HG02588 (cell line): ENCODE measurements at regions not wholly inside any gene's neighbourhood (a gene's known extent, or its start where the extent isn't known, plus 50 kb on each side); places are given as distances from the start of the nearest gene placed in this dataset.

Experiments
- ATAC-seq: cut with Tn5 transposase; IDR thresholded peaks from one replicate; pipeline ENCODE4 v1.9.1; 2021; ENCODE audit warnings: mild to moderate bottlenecking, moderate library complexity; ENCODE audit not compliant: unreplicated experiment

GRCh38 chr3:55343486-55344357 lies 143.4 kb downstream of the WNT5A start:
- no peak for ATAC-seq

- no peak for ATAC-seq
Observed at GRCh38 chr3:55341502-55342031, 145.5 kb downstream of the WNT5A start.

- no peak for ATAC-seq
Observed at GRCh38 chr3:55339819-55340218, 147.3 kb downstream of the WNT5A start.

- ATAC-seq: no peak
Observed at GRCh38 chr3:55339390-55339789, 147.7 kb downstream of the WNT5A start.

DNA sequence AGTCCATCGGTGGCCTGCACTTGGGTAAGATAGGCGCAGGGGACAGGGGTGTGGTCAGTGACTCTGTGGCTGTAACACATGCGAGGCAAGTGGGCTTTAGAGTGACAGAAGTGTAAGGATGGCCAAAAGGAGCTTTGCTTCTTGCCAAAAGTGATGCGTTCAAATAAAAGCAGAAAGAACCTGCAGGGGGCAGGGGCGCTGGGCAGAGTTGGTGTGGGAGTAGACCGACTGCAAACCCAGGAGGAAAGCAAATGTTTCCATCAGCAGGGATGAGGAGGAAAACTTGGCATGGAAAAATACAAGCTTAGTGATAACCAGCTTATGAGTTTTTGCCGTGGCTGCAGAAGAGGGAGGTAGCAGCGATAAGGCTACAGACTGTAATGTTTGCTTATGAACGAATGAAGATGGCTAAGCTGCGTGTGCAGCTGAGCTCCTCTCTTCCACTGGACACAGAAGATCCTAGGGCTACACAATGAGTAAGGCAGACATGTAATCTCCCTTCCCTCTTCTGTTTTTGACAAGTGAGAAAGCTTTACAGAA lies 149.4 kb downstream of the WNT5A start:
- ATAC-seq: no peak

GRCh38 chr3:55333923-55334322 lies 153.2 kb downstream of the WNT5A start:
- ATAC-seq: no peak

- no peak for ATAC-seq
Observed at GRCh38 chr3:55333046-55333445, 154.1 kb downstream of the WNT5A start.

DNA sequence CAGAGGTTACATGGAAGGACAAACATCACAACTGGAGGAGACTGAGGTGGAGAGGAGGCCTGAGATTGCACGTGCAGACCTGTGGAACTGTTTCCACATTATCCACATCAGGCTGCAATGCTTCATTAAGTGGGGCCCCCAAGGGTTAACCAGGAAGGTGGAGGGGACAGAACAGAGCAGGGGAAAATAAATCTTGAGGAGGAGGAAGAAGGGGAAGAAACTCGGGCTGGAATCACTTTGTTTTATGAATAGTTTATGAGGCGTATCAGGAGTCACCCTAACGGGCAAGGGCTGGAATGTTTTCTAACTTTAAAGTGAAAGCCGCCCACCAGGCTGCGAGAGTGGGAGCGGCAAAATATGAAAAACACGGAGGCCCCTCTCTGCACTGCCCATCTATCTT lies 154.9 kb downstream of the WNT5A start:
- no peak for ATAC-seq

DNA sequence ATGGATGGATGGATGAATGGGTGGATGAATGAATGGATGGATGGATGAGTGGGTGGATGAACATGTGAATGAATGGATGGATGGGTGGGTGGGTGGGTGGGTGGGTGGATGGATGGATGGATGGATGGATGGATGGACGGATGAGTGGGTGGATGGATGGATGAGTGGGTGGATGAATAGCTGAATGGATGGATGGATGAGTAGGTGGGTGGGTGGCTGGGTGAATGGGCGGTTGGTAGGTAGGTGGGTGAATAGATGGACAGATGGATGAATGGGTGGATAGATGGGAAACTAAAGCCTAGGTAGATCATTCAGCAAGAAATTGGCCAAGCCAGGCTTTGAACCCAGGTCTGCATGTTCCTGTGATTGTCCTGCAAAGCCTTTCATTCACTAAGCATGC lies 155.6 kb downstream of the WNT5A start:
- no peak for ATAC-seq

GRCh38 chr3:55330756-55331155 lies 156.3 kb downstream of the WNT5A start:
- ATAC-seq: no peak

- ATAC-seq: no peak
Observed at GRCh38 chr3:55330355-55330754, 156.8 kb downstream of the WNT5A start.

DNA sequence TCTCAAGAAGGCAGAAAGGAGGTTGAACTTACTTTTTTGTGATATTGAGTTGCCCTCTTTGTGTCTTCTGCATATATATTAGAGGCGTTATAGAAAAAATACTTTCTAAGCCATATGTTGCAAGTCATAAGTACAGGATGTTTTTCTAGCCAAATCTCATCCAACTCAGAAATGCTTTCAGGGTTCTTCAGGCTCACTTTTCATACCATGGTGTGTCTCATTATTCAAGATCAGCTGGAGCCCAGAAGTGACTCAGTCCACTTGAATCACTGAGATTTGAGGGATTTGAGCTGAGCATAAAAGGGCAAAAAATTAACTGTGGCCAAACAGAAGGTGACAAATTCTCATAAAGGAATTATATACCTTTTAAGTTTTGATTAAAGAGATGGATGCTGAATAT lies 157.3 kb downstream of the WNT5A start:
- no peak for ATAC-seq

- no peak for ATAC-seq
Observed at GRCh38 chr3:55327131-55327920, 159.8 kb downstream of the WNT5A start.

- no peak for ATAC-seq
Observed at GRCh38 chr3:55322638-55323037, 164.5 kb downstream of the WNT5A start.

- no peak for ATAC-seq
Observed at GRCh38 chr3:55320928-55321327, 166.2 kb downstream of the WNT5A start.

GRCh38 chr3:55315396-55315795 lies 171.7 kb downstream of the WNT5A start:
- ATAC-seq: no peak

DNA sequence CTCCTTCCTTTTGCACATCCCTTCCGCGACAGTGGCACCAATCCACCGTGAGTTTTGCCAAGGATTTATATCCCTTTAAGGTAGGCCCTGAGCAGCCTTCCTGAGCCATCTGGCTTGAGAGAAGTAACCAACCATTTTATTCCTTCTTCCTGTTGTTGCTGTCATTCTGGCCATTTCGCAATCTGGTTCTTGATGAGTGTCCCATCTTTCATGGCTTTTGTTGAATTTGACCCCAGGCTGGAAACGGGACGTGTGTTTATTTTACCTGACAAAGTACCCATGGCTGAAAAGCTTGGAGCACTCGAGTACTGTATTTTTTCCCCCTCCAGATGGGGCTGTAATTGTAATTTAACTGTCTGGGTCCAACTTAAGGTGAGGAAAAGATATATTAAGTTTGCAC lies 173.4 kb downstream of the WNT5A start:
- no peak for ATAC-seq

- no peak for ATAC-seq
Observed at GRCh38 chr3:55309336-55309735, 177.8 kb downstream of the WNT5A start.

GRCh38 chr3:55307622-55308021 lies 179.5 kb downstream of the WNT5A start:
- no peak for ATAC-seq

DNA sequence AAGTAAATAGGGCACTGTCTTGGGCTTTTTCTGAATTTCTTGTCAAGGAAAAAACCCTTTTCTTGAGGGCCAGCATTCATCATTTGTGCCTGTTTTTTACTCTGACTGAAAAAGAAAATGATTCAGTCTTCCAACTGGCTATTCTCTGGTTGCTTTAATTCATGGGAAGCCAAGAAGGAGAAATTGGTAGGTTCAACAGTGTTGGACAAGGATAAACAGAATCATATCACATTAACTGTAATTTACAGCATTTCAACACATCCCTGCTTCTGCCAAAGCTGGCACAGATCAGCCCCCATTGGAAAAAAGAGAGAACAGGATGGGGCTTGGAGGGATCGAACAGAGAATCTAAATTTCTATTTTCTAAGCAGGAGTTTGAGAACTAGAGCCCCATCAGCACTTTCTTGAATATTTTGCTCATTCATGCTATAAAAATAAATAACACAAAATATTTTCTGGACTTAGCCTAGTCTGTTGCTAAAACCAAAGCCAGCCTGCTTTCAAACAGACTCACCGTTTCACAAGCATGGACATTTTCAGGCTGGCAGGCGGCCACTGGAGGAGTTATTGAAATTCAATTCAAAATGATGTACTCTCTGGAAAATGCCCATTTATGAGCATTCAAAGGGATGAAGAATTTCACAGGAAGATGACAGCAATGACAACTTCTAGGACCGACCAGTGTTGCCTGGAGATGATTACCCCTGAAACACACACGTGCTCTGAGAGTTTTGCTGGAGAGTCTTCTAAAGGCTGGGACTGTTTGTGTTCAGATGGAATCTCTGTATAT lies 181.2 kb downstream of the WNT5A start:
- no peak for ATAC-seq

DNA sequence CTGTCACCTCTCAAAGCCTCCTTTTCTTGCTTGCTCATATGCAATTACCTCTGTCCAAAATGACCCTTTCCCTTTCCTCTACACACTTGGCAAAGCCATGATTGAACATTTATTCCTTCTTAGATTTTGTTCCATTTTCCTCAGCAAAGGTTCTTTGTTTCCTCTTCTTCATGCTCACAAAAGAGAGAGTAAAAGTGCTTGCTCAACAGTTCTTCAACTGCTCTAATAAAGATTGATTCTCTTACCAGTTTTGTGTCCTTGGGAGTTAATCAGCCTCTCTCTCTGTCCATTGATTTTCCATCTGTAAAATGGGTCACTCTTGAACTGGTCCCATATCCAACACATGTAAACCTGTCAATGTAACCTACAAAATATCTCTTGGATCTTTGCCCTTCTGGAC lies 186.4 kb downstream of the WNT5A start:
- ATAC-seq: no peak
